ENCODE measurements at regions not wholly inside any gene's neighbourhood (a gene's known extent, or its start where the extent isn't known, plus 50 kb on each side); places are given as distances from the start of the nearest gene placed in this dataset.

- TF ChIP-seq, protein P1, sequence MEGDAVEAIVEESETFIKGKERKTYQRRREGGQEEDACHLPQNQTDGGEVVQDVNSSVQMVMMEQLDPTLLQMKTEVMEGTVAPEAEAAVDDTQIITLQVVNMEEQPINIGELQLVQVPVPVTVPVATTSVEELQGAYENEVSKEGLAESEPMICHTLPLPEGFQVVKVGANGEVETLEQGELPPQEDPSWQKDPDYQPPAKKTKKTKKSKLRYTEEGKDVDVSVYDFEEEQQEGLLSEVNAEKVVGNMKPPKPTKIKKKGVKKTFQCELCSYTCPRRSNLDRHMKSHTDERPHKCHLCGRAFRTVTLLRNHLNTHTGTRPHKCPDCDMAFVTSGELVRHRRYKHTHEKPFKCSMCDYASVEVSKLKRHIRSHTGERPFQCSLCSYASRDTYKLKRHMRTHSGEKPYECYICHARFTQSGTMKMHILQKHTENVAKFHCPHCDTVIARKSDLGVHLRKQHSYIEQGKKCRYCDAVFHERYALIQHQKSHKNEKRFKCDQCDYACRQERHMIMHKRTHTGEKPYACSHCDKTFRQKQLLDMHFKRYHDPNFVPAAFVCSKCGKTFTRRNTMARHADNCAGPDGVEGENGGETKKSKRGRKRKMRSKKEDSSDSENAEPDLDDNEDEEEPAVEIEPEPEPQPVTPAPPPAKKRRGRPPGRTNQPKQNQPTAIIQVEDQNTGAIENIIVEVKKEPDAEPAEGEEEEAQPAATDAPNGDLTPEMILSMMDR (IDR thresholded peaks at IDR 0.05), result no peak
- TF ChIP-seq POLR2A (IDR thresholded peaks at IDR 0.05) (no peak), POLR2AphosphoS5 (IDR thresholded peaks at IDR 0.05) (no peak)
Observed at GRCh38 chr5:12901696-12902095, 997.5 kb upstream of the CTNND2 start.

All from upper lobe of left lung (tissue), 4 donors.